SKM-1 treated with dmso at 0.1 percent for 144 hours (cell line): ENCODE measurements at regions not wholly inside any gene's neighbourhood (a gene's known extent, or its start where the extent isn't known, plus 50 kb on each side); places are given as distances from the start of the nearest gene placed in this dataset.
"Not testable (repeated sequence)": the region's sequence is repeated elsewhere in the genome, so short reads cannot be mapped to it uniquely, and the experiment has no call there.

Experiments used
- DNase-seq: peaks from one replicate; lab custom pipeline; 2025; ENCODE audit not compliant: unreplicated experiment; lab: John Stamatoyannopoulos, UW

- DNase-seq: no peak
These were observed 257.3 kb upstream of the ISX start for GRCh38 chr22:34808618-34809017.

GRCh38 chr22:34812631-34813030 is 253.3 kb upstream of the ISX start:
- no peak for DNase-seq

- no peak for DNase-seq
These were observed 251.5 kb upstream of the ISX start for GRCh38 chr22:34814260-34815025.

GRCh38 chr22:34829485-34829884 is 236.5 kb upstream of the ISX start:
- DNase-seq: no peak

- DNase-seq: no peak
These were observed 231.9 kb upstream of the ISX start for GRCh38 chr22:34834059-34834458.

GRCh38 chr22:34834541-34834940 is 231.4 kb upstream of the ISX start:
- not testable (repeated sequence) for DNase-seq

GRCh38 chr22:34841331-34841771 is 224.6 kb upstream of the ISX start:
- DNase-seq: no peak

- DNase-seq: no peak
These were observed 224.0 kb upstream of the ISX start for GRCh38 chr22:34841911-34842310.

GRCh38 chr22:34842630-34843029 is 223.3 kb upstream of the ISX start:
- no peak for DNase-seq

- DNase-seq: not testable (repeated sequence)
These were observed 222.2 kb upstream of the ISX start for GRCh38 chr22:34843743-34844142.

GRCh38 chr22:34845391-34845790 is 220.6 kb upstream of the ISX start:
- no peak for DNase-seq

GRCh38 chr22:34847072-34847471 is 218.9 kb upstream of the ISX start:
- DNase-seq: no peak

GRCh38 chr22:34849965-34850364 is 216.0 kb upstream of the ISX start:
- DNase-seq: no peak

- no peak for DNase-seq
These were observed 213.9 kb upstream of the ISX start for GRCh38 chr22:34851918-34852662.

- DNase-seq: no peak
These were observed 210.5 kb upstream of the ISX start for GRCh38 chr22:34855471-34855870.

- no peak for DNase-seq
These were observed 207.9 kb upstream of the ISX start for GRCh38 chr22:34858066-34858465.

- DNase-seq: no peak
These were observed 204.2 kb upstream of the ISX start for GRCh38 chr22:34861787-34862186.

GRCh38 chr22:34866081-34866480 is 199.9 kb upstream of the ISX start:
- DNase-seq: no peak

GRCh38 chr22:34866495-34867131 is 199.3 kb upstream of the ISX start:
- DNase-seq: no peak

GRCh38 chr22:34877506-34877905 is 188.5 kb upstream of the ISX start:
- no peak for DNase-seq

GRCh38 chr22:34878171-34878570 is 187.8 kb upstream of the ISX start:
- DNase-seq: no peak

GRCh38 chr22:34879001-34879400 is 187.0 kb upstream of the ISX start:
- no peak for DNase-seq
